CD4-positive, alpha-beta T cell (primary cell): ENCODE measurements at regions not wholly inside any gene's neighbourhood (a gene's known extent, or its start where the extent isn't known, plus 50 kb on each side); places are given as distances from the start of the nearest gene placed in this dataset.

Experiments
- ATAC-seq: fragments of 200-7000 bp; cut with Tn5 transposase; one replicate; pipeline ENCODE4 v1.10.0; 2022; ENCODE audit warnings: mild to moderate bottlenecking; ENCODE audit not compliant: poor library complexity
- CTCF ChIA-PET: fragments of 350-600 bp; sonication (Branson Sonifier 250); formaldehyde crosslinking; loops from one replicate; lab custom pipeline; 2021; ENCODE audit warnings: antibody characterized with exemption, inconsistent platforms; lab: Charles Lee
- POLR2A ChIA-PET: fragments of 350-600 bp; sonication (Branson Sonifier 250); formaldehyde crosslinking; loops from one replicate; lab custom pipeline; 2021; ENCODE audit warnings: antibody characterized with exemption, inconsistent platforms; lab: Charles Lee
- DNase-seq, 14 experiments: peaks; one replicate each; pipeline ENCODE4 v3.0.0-alpha.2; 2013 to 2020; ENCODE audit warnings: mixed read lengths in 2 of 14
- H3K27ac ChIP-seq, 2 donors: one replicate each; pipeline versions ENCODE4 v1.5.1 to v1.7.0; 2013; ENCODE audit warnings: low read length in 2 of 2, low read depth in 1 of 2, mild to moderate bottlenecking in 1 of 2
- H3K27me3 ChIP-seq, 2 experiments: 1 replicate in 1 of 2; 2 replicates in 1 of 2; pipeline versions ENCODE4 v1.6.1 to v1.7.0; 2013; ENCODE audit warnings: low read length in 2 of 2, control low read depth in 1 of 2, mild to moderate bottlenecking in 1 of 2, moderate library complexity in 1 of 2; ENCODE audit not compliant: insufficient read depth in 2 of 2, control insufficient read depth in 1 of 2
- H3K36me3 ChIP-seq: one replicate; pipeline ENCODE4 v1.6.1; 2013; ENCODE audit warnings: low read length, control low read depth; ENCODE audit not compliant: insufficient read depth
- H3K4me1 ChIP-seq: one replicate; pipeline ENCODE4 v1.6.1; 2013; ENCODE audit warnings: low read length, control low read depth; ENCODE audit not compliant: insufficient read depth
- H3K4me3 ChIP-seq: one replicate; pipeline ENCODE4 v1.5.1; 2013; ENCODE audit warnings: mild to moderate bottlenecking, low read length, moderate library complexity
- H3K9me3 ChIP-seq, 2 experiments: 1 replicate in 1 of 2; 2 replicates in 1 of 2; pipeline versions ENCODE4 v1.6.1 to v1.7.0; 2013; ENCODE audit warnings: low read length in 2 of 2, mild to moderate bottlenecking in 2 of 2, control low read depth in 1 of 2, moderate library complexity in 1 of 2; ENCODE audit not compliant: control insufficient read depth in 1 of 2, insufficient read depth in 1 of 2
- H3K27ac Mint-ChIP-seq: one replicate; pipeline ENCODE4 v1.8.0; 2020; ENCODE audit warnings: mixed read lengths
- H3K27me3 Mint-ChIP-seq: one replicate; pipeline ENCODE4 v1.8.0; 2021; ENCODE audit warnings: mixed read lengths
- H3K36me3 Mint-ChIP-seq: one replicate; pipeline ENCODE4 v1.8.0; 2021; ENCODE audit warnings: low read depth, mixed read lengths
- H3K4me1 Mint-ChIP-seq: one replicate; pipeline ENCODE4 v1.8.0; 2021; ENCODE audit warnings: low read depth, mixed read lengths
- H3K4me3 Mint-ChIP-seq: one replicate; pipeline ENCODE4 v1.8.0; 2020; ENCODE audit warnings: mild to moderate bottlenecking, mixed read lengths
- H3K9me3 Mint-ChIP-seq: one replicate; pipeline ENCODE4 v1.8.0; 2020; ENCODE audit warnings: mixed read lengths
- intact Hi-C, 2 experiments: fragments of 100-400 bp; cut with DNase I in 1 of 2; cut with micrococcal nuclease in 1 of 2; formaldehyde crosslinking; loops; one replicate each; pipeline versions ENCODE4 v1.15.1 to v1.9.0; 2023 to 2025; cut with DNase I, micrococcal nuclease
- TF ChIP-seq, protein P1 (sequence below): fragments of 200-600 bp; IDR thresholded peaks from one replicate; pipeline ENCODE4 v1.8.0; 2022; ENCODE audit warnings: antibody characterized with exemption, mild to moderate bottlenecking

DNA sequence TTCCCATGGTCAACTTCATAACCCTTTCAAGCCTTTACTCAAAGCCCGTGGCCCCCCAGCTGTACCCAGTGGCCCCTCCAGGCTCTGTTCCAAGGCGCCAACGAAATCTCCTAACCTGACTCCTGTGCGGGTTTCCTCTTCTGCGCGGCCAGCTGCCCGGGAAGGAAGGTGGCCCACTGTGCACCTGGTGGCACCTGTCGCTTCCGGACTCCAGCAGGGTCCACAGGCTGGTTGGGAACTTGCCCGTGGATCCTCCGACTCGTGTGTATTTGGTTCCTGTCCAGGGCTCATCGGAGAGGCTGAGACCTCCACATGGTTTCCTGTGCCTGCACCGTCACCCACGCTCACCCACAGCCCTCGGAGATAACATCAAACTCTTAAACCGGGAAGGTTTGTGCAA is 335.4 kb downstream of the BRD1 start:
- Mint-ChIP-seq H3K36me3 (peaks cover 4% of the 10 kb centered on the region), H3K27ac (no peak overlapping the region), H3K4me1 (no peaks in the 10 kb centered on the region), H3K9me3 (no peaks in the 10 kb centered on the region), H3K4me3 (no peak overlapping the region), H3K27me3 (no peaks in the 10 kb centered on the region)
- Histone ChIP-seq H3K27ac (no peak overlapping the region), H3K27me3 (no peaks in the 10 kb centered on the region), H3K4me1 (no peaks in the 10 kb centered on the region), H3K4me3 (no peak overlapping the region), H3K9me3 (no peaks in the 10 kb centered on the region), H3K36me3 (no peaks in the 10 kb centered on the region)
- TF ChIP-seq, protein P1, sequence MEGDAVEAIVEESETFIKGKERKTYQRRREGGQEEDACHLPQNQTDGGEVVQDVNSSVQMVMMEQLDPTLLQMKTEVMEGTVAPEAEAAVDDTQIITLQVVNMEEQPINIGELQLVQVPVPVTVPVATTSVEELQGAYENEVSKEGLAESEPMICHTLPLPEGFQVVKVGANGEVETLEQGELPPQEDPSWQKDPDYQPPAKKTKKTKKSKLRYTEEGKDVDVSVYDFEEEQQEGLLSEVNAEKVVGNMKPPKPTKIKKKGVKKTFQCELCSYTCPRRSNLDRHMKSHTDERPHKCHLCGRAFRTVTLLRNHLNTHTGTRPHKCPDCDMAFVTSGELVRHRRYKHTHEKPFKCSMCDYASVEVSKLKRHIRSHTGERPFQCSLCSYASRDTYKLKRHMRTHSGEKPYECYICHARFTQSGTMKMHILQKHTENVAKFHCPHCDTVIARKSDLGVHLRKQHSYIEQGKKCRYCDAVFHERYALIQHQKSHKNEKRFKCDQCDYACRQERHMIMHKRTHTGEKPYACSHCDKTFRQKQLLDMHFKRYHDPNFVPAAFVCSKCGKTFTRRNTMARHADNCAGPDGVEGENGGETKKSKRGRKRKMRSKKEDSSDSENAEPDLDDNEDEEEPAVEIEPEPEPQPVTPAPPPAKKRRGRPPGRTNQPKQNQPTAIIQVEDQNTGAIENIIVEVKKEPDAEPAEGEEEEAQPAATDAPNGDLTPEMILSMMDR, result no peak
- DNase-seq, result no peak
- POLR2A ChIA-PET, result no interaction called here
- ATAC-seq, result no peak
- intact Hi-C loops, result no loop called here
- CTCF ChIA-PET, result no interaction called here

DNA sequence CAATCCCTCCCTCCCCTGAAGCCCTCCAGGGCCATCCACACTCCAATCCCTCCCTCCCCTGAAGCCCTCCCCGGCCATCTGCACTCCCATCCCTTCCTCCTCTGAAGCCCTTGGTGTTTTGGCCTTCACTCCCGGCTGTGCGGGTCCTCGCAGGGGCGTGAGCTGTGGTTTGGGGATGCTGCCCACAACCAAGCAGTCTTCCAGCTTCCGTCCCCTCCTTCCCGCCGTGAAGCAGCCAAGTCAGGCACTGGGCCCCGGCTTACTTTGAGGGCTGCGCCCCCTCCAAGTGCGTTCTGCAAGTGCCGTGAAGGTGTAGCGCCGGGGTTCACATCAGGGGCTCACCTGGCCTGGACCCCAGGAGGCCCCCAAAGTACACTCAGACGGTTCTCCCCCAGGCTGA is 335.9 kb downstream of the BRD1 start:
- intact Hi-C loops, result no loop called here
- Mint-ChIP-seq H3K36me3 (peaks cover 4% of the 10 kb centered on the region), H3K27ac (no peak overlapping the region), H3K27me3 (no peaks in the 10 kb centered on the region), H3K9me3 (no peaks in the 10 kb centered on the region), H3K4me1 (no peaks in the 10 kb centered on the region), H3K4me3 (no peak overlapping the region)
- Histone ChIP-seq H3K9me3 (no peaks in the 10 kb centered on the region), H3K27me3 (no peaks in the 10 kb centered on the region), H3K4me1 (no peaks in the 10 kb centered on the region), H3K4me3 (no peak overlapping the region), H3K36me3 (no peaks in the 10 kb centered on the region), H3K27ac (no peak overlapping the region)
- ChIA-PET POLR2A (no interaction called here), CTCF (no interaction called here)
- ATAC-seq (no peak), DNase-seq (no peak)
- TF ChIP-seq, protein P1, result no peak

DNA sequence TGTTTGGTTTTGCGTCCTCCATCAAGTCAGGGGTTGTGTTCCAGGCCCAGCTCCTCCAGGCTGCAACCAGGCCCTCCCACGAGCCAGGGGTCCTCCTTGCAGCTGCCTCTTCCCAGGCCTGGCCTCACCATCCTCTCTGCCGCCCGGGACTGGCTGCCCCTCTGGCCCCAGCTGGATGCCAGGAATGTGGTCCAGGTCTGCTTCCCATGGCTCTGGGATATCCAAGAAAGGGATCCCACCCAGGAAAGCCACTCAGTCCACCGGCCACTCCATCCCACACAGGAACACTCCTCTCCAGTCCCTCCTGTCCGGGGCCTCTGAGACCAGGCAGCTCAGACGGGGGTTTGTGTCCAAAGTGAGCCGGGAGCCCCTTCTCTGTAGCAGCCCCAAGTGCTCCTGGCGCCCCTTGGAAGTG is 336.4 kb downstream of the BRD1 start:
- H3K36me3 Mint-ChIP-seq, result peaks cover under 1% of the 10 kb centered on the region

More for the DNA sequence above, 336.4 kb downstream of the BRD1 start:
- H3K4me3 Mint-ChIP-seq, result no peak overlapping the region
- POLR2A ChIA-PET, result no interaction called here
- H3K4me1 ChIP-seq, result no peaks in the 10 kb centered on the region
- TF ChIP-seq, protein P1, result no peak
- no peaks in the 10 kb centered on the region for H3K27me3 ChIP-seq
- H3K36me3 ChIP-seq, result no peaks in the 10 kb centered on the region
- H3K4me3 ChIP-seq, result no peak overlapping the region
- no peak overlapping the region for H3K27ac Mint-ChIP-seq
- no peak for DNase-seq
- CTCF ChIA-PET, result no interaction called here
- no peaks in the 10 kb centered on the region for H3K9me3 Mint-ChIP-seq
- H3K9me3 ChIP-seq, result no peaks in the 10 kb centered on the region
- no peaks in the 10 kb centered on the region for H3K4me1 Mint-ChIP-seq
- ATAC-seq, result no peak
- H3K27me3 Mint-ChIP-seq, result no peaks in the 10 kb centered on the region
- intact Hi-C loops, result no loop called here
- no peak overlapping the region for H3K27ac ChIP-seq
